PC-3 (cell line): ENCODE measurements at regions not wholly inside any gene's neighbourhood (a gene's known extent, or its start where the extent isn't known, plus 50 kb on each side); places are given as distances from the start of the nearest gene placed in this dataset.

Experiments used
- ATAC-seq: fragments of 200-7000 bp; cut with Tn5 transposase; 2 replicates; pipeline ENCODE4 v1.9.1; 2020; ENCODE audit warnings: mild to moderate bottlenecking, moderate library complexity
- BruUV-seq: library from RNA; stranded (reverse); fragments of 400-500 nt; replicated peaks from 2 replicates; lab custom pipeline; 2021; lab: Mats Ljungman, UMichigan
- CTCF ChIA-PET: fragments of 300-600 bp; sonication (Branson Sonifier 250); formaldehyde crosslinking; loops from one replicate; lab custom pipeline; 2022; ENCODE audit warnings: antibody characterized with exemption; lab: Charles Lee
- POLR2A ChIA-PET: fragments of 300-600 bp; sonication (Branson Sonifier 250); formaldehyde crosslinking; loops from one replicate; lab custom pipeline; 2022; ENCODE audit warnings: antibody characterized with exemption; ENCODE audit not compliant: unreplicated experiment; lab: Charles Lee
- DNase-seq: peaks from one replicate; pipeline ENCODE4 v3.0.0-alpha.2; 2015
- H2AFZ ChIP-seq: fragments of 300-600 bp; sonication (generic); 2 replicates; pipeline ENCODE4 v1.6.0; 2016; ENCODE audit warnings: antibody characterized with exemption, low read length
- H3F3A ChIP-seq: fragments of 300-600 bp; sonication (generic); one replicate; pipeline ENCODE4 v1.6.0; 2017; ENCODE audit warnings: antibody characterized with exemption, low read length, control low read depth, mild to moderate bottlenecking; ENCODE audit not compliant: unreplicated experiment
- H3K27ac ChIP-seq: fragments of 300-600 bp; sonication (generic); 2 replicates; pipeline ENCODE4 v1.5.1; 2016; ENCODE audit warnings: mild to moderate bottlenecking, low read length
- H3K27me3 ChIP-seq: fragments of 300-600 bp; sonication (generic); 2 replicates; pipeline ENCODE4 v1.6.1; 2016; ENCODE audit warnings: low read length, mixed read lengths
- H3K36me3 ChIP-seq: fragments of 300-600 bp; sonication (generic); 2 replicates; pipeline ENCODE4 v1.6.1; 2016; ENCODE audit warnings: low read depth, mixed run types, low read length, mixed read lengths
- H3K4me1 ChIP-seq: fragments of 300-600 bp; sonication (generic); 2 replicates; pipeline ENCODE4 v1.5.1; 2016; ENCODE audit warnings: low read length; ENCODE audit not compliant: insufficient read depth
- H3K4me2 ChIP-seq: fragments of 300-600 bp; sonication (generic); 2 replicates; pipeline ENCODE4 v1.6.0; 2016; ENCODE audit warnings: low read length
- H3K4me3 ChIP-seq: fragments of 300-600 bp; sonication (generic); 2 replicates; pipeline ENCODE4 v1.5.1; 2016; ENCODE audit warnings: mild to moderate bottlenecking, low read length, mixed read lengths
- H3K79me2 ChIP-seq: fragments of 300-600 bp; sonication (generic); 2 replicates; pipeline ENCODE4 v1.6.1; 2017; ENCODE audit warnings: low read length, mixed read lengths
- H3K9ac ChIP-seq: fragments of 300-600 bp; sonication (generic); 2 replicates; pipeline ENCODE4 v1.6.0; 2016; ENCODE audit warnings: mild to moderate bottlenecking, low read length
- H3K9me2 ChIP-seq: fragments of 300-600 bp; sonication (generic); replicated peaks from 2 replicates; pipeline ENCODE4 v1.6.1; 2016; ENCODE audit warnings: mixed run types, low read length, mixed read lengths
- H3K9me3 ChIP-seq: fragments of 300-600 bp; sonication (generic); 2 replicates; pipeline ENCODE4 v1.6.1; 2016; ENCODE audit warnings: low read length, mixed read lengths
- H4K20me1 ChIP-seq: fragments of 300-600 bp; sonication (generic); 2 replicates; pipeline ENCODE4 v1.6.1; 2016; ENCODE audit warnings: low read length, mixed read lengths
- CTCF ChIP-seq: fragments of 300-600 bp; sonication (generic); conservative IDR thresholded peaks from 2 replicates; pipeline ENCODE4 v1.5.1; 2017; ENCODE audit warnings: antibody characterized with exemption, low read depth, mild to moderate bottlenecking, low read length
- EZH2 ChIP-seq: fragments of 300-600 bp; sonication (generic); IDR thresholded peaks from one replicate; pipeline ENCODE4 v1.6.1; 2017; ENCODE audit warnings: antibody characterized with exemption, mild to moderate bottlenecking, low read length; ENCODE audit not compliant: unreplicated experiment
- EZH2phosphoT487 ChIP-seq: fragments of 300-600 bp; sonication (generic); IDR thresholded peaks from 2 replicates; pipeline ENCODE4 v1.6.1; 2018; ENCODE audit warnings: mild to moderate bottlenecking, antibody characterized with exemption, low read length, borderline replicate concordance
- intact Hi-C: fragments of 100-400 bp; cut with micrococcal nuclease; formaldehyde crosslinking; loops from 2 replicates; pipeline ENCODE4 v1.9.0; 2023

GRCh38 chr7:97595439-97595838 lies 136.4 kb upstream of the TAC1 start:
- H3F3A ChIP-seq, result no peaks in the 10 kb centered on the region
- no peak overlapping the region for H3K9ac ChIP-seq
- no peaks in the 10 kb centered on the region for H3K9me3 ChIP-seq
- no peaks in the 10 kb centered on the region for H3K4me1 ChIP-seq
- ChIA-PET POLR2A (no interaction called here), CTCF (no interaction called here)
- peaks cover 2% of the 10 kb centered on the region; the same call in 1 of the 2 replicates for H3K27me3 ChIP-seq
- ATAC-seq (no peak), DNase-seq (no peak)
- no peaks in the 10 kb centered on the region for H3K9me2 ChIP-seq
- TF ChIP-seq EZH2 (no peak), CTCF (no peak), EZH2phosphoT487 (no peak)
- H3K36me3 ChIP-seq, result no peaks in the 10 kb centered on the region
- no peaks in the 10 kb centered on the region for H4K20me1 ChIP-seq
- BruUV-seq, result no TSS peak
- no peaks in the 10 kb centered on the region for H3K79me2 ChIP-seq
- no peak overlapping the region for H3K27ac ChIP-seq
- no peak overlapping the region for H3K4me2 ChIP-seq
- intact Hi-C loops, result no loop called here
- H3K4me3 ChIP-seq, result no peak overlapping the region
- no peak overlapping the region for H2AFZ ChIP-seq

- DNase-seq, result no peak
Observed at GRCh38 chr7:97601931-97602457, 129.9 kb upstream of the TAC1 start.

More at GRCh38 chr7:97601931-97602457, 129.9 kb upstream of the TAC1 start:
- Histone ChIP-seq H3K36me3 (no peaks in the 10 kb centered on the region), H3K9ac (no peak overlapping the region), H3K4me3 (no peak overlapping the region), H3F3A (no peaks in the 10 kb centered on the region), H2AFZ (no peak overlapping the region), H3K4me1 (no peaks in the 10 kb centered on the region), H3K9me2 (no peaks in the 10 kb centered on the region), H3K27me3 (peaks cover 9% of the 10 kb centered on the region; the same call in 1 of the 2 replicates), H3K79me2 (no peaks in the 10 kb centered on the region), H3K27ac (no peak overlapping the region), H3K9me3 (no peaks in the 10 kb centered on the region), H4K20me1 (no peaks in the 10 kb centered on the region), H3K4me2 (no peak overlapping the region)
- ATAC-seq, result no peak
- intact Hi-C loops, result no loop called here
- TF ChIP-seq EZH2phosphoT487 (no peak), EZH2 (no peak), CTCF (no peak)
- ChIA-PET CTCF (no interaction called here), POLR2A (no interaction called here)
- no TSS peak for BruUV-seq
